ENCODE measurements at regions not wholly inside any gene's neighbourhood (a gene's known extent, or its start where the extent isn't known, plus 50 kb on each side); places are given as distances from the start of the nearest gene placed in this dataset.

DNA sequence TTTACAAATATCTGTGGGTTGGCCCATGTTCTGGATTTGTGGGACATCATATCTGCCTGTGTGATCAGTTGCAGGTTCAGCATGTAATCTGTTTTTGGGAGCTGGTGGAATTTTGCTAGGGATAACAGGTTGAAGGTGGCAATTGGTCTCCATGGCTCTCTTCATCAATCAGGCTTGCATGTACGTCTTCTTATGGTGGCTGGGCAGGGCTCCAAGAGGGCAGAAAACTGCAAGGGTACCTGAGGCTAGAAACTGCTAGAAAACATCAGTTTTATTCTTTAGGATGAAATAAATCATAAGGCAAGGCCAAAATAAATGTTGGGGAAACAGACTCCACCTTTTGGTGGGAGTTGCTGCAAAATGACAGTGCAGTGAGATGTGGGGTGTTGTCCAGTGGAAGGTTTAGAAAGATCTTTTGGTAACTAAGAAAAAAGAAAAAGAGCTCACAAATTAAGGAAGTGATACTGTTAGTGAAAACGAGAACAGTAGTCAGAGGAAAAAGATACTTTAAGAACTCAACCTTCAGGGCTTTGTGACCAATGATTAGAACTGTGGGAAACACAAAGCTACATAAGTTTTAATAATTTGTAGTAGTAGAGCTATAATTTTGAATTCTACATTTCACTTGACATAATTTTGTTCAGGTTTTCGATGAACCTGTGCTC, 300.7 kb upstream of the IZUMO3 start:
- TF ChIP-seq POLR2AphosphoS5 (IDR thresholded peaks at IDR 0.05), result no peak
- TF ChIP-seq, protein P1, sequence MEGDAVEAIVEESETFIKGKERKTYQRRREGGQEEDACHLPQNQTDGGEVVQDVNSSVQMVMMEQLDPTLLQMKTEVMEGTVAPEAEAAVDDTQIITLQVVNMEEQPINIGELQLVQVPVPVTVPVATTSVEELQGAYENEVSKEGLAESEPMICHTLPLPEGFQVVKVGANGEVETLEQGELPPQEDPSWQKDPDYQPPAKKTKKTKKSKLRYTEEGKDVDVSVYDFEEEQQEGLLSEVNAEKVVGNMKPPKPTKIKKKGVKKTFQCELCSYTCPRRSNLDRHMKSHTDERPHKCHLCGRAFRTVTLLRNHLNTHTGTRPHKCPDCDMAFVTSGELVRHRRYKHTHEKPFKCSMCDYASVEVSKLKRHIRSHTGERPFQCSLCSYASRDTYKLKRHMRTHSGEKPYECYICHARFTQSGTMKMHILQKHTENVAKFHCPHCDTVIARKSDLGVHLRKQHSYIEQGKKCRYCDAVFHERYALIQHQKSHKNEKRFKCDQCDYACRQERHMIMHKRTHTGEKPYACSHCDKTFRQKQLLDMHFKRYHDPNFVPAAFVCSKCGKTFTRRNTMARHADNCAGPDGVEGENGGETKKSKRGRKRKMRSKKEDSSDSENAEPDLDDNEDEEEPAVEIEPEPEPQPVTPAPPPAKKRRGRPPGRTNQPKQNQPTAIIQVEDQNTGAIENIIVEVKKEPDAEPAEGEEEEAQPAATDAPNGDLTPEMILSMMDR (IDR thresholded peaks at IDR 0.05), result no peak
